Left ventricle myocardium inferior (tissue), 1 donor: ENCODE measurements at regions not wholly inside any gene's neighbourhood (a gene's known extent, or its start where the extent isn't known, plus 50 kb on each side); places are given as distances from the start of the nearest gene placed in this dataset.

Experiments used
- DNase-seq: peaks from one replicate; pipeline ENCODE4 v3.0.0-alpha.2; 2020
- H3K27ac ChIP-seq: fragments of 200-600 bp; replicated peaks from 2 replicates; pipeline ENCODE4 v1.8.0; 2021
- H3K27me3 ChIP-seq: fragments of 200-600 bp; 2 replicates; pipeline ENCODE4 v1.8.0; 2021; ENCODE audit warnings: low read depth
- H3K36me3 ChIP-seq: fragments of 200-600 bp; 2 replicates; pipeline ENCODE4 v1.8.0; 2021
- H3K4me1 ChIP-seq: fragments of 200-600 bp; 2 replicates; pipeline ENCODE4 v1.8.0; 2021
- H3K4me3 ChIP-seq: fragments of 200-600 bp; 2 replicates; pipeline ENCODE4 v1.8.0; 2021; ENCODE audit warnings: mild to moderate bottlenecking, moderate library complexity
- H3K9me3 ChIP-seq: fragments of 200-600 bp; replicated peaks from 2 replicates; pipeline ENCODE4 v1.8.0; 2021
- intact Hi-C: fragments of 100-400 bp; cut with micrococcal nuclease; formaldehyde crosslinking; loops from one replicate; pipeline ENCODE4 v1.11.0; 2022
- TF ChIP-seq, protein P1 (sequence below): fragments of 200-600 bp; IDR thresholded peaks from 2 replicates; pipeline ENCODE4 v1.8.0; 2021; ENCODE audit warnings: antibody characterized with exemption, mild to moderate bottlenecking, borderline replicate concordance
- donor health status: DM: no; HTN: yes; CAD: no; lungs with severe emphysema.

DNA sequence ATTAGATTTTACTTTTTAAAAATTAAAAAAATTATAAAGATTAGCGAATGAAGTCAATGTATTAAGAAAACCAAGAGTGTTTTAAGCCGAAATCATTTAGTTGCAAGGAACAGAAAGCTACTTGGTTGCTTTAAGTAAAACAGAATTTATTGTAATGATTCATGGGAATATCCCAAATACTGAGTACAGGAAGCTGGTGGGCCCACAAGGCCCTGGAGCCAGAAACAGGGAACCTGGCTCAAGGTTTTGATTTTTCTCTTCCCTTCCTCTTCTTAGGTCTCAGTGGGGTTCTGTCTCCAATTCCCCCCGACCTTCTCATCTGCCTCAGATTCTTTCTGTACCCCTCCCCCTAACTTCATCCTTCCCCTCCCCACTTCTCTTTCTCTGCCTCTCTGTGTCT lies 229.0 kb downstream of the TLE3 start:
- H3K27ac ChIP-seq = no peak overlapping the region
- H3K36me3 ChIP-seq = no peaks in the 10 kb centered on the region
- no peaks in the 10 kb centered on the region for H3K4me1 ChIP-seq
- H3K9me3 ChIP-seq = peaks cover 16% of the 10 kb centered on the region
- H3K4me3 ChIP-seq = no peak overlapping the region
- intact Hi-C loops = no loop called here
- DNase-seq = no peak
- TF ChIP-seq, protein P1, sequence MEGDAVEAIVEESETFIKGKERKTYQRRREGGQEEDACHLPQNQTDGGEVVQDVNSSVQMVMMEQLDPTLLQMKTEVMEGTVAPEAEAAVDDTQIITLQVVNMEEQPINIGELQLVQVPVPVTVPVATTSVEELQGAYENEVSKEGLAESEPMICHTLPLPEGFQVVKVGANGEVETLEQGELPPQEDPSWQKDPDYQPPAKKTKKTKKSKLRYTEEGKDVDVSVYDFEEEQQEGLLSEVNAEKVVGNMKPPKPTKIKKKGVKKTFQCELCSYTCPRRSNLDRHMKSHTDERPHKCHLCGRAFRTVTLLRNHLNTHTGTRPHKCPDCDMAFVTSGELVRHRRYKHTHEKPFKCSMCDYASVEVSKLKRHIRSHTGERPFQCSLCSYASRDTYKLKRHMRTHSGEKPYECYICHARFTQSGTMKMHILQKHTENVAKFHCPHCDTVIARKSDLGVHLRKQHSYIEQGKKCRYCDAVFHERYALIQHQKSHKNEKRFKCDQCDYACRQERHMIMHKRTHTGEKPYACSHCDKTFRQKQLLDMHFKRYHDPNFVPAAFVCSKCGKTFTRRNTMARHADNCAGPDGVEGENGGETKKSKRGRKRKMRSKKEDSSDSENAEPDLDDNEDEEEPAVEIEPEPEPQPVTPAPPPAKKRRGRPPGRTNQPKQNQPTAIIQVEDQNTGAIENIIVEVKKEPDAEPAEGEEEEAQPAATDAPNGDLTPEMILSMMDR = no peak
- H3K27me3 ChIP-seq = peaks cover 58% of the 10 kb centered on the region

- no peaks in the 10 kb centered on the region for H3K4me1 ChIP-seq
These were observed 228.4 kb downstream of the TLE3 start for GRCh38 chr15:69869291-69869690.

DNA sequence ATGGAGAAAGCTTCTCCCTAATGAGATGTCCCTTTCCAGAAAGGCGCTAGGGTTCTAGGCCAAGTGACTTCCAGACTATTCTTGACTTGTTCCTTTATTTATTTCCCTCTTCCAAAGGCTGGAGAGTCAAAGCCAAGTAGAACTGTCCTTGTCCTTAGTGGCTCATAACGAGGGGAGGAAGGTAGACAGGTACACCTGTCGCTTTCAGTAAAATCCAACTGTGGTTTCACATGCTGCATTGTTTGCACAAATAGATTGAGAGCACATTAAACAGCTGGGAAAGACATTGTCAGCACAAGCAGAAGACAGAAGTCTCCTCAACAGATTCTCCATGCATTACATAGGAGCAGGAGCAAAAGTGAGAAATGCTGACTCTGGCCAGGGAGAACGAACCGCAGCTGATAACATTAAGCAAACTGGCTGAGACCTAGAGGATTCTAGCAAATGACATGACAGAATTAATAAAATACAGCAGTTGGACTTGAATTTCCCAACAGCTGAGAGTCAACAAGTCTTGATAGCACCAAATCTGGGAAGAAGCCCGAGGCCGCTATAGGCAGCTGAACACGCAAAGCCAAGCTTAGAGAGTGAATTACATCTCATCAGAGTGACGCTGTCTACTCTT lies 227.7 kb downstream of the TLE3 start:
- H3K27ac ChIP-seq = no peak overlapping the region
- DNase-seq = no peak
- H3K4me3 ChIP-seq = no peak overlapping the region
- intact Hi-C loops = no loop called here
- TF ChIP-seq, protein P1 = no peak
- H3K36me3 ChIP-seq = no peaks in the 10 kb centered on the region
- H3K9me3 ChIP-seq = peaks cover 28% of the 10 kb centered on the region
- peaks cover 57% of the 10 kb centered on the region for H3K27me3 ChIP-seq
- no peaks in the 10 kb centered on the region for H3K4me1 ChIP-seq

More at GRCh38 chr15:69869291-69869690, 228.4 kb downstream of the TLE3 start:
- Histone ChIP-seq H3K27me3 (peaks cover 53% of the 10 kb centered on the region), H3K4me3 (no peak overlapping the region), H3K27ac (no peak overlapping the region), H3K9me3 (peaks cover 21% of the 10 kb centered on the region), H3K36me3 (no peaks in the 10 kb centered on the region)
- intact Hi-C loops = no loop called here
- TF ChIP-seq, protein P1 = no peak
- DNase-seq = no peak

GRCh38 chr15:69871511-69872134 lies 226.1 kb downstream of the TLE3 start:
- TF ChIP-seq, protein P1 = no peak
- Histone ChIP-seq H3K27ac (no peak overlapping the region), H3K27me3 (peaks cover 47% of the 10 kb centered on the region), H3K36me3 (no peaks in the 10 kb centered on the region), H3K9me3 (peaks cover 31% of the 10 kb centered on the region), H3K4me1 (no peaks in the 10 kb centered on the region), H3K4me3 (no peak overlapping the region)
- intact Hi-C loops = no loop called here
- DNase-seq = no peak

GRCh38 chr15:69873807-69874206 lies 223.9 kb downstream of the TLE3 start:
- no peaks in the 10 kb centered on the region for H3K36me3 ChIP-seq
- H3K9me3 ChIP-seq = peaks cover 31% of the 10 kb centered on the region
- H3K27ac ChIP-seq = no peak overlapping the region
- H3K4me1 ChIP-seq = no peaks in the 10 kb centered on the region
- no peak for DNase-seq
- H3K4me3 ChIP-seq = no peak overlapping the region
- intact Hi-C loops = no loop called here
- TF ChIP-seq, protein P1 = no peak
- peaks cover 62% of the 10 kb centered on the region for H3K27me3 ChIP-seq
